ENCODE measurements at regions not wholly inside any gene's neighbourhood (a gene's known extent, or its start where the extent isn't known, plus 50 kb on each side); places are given as distances from the start of the nearest gene placed in this dataset.

DNA sequence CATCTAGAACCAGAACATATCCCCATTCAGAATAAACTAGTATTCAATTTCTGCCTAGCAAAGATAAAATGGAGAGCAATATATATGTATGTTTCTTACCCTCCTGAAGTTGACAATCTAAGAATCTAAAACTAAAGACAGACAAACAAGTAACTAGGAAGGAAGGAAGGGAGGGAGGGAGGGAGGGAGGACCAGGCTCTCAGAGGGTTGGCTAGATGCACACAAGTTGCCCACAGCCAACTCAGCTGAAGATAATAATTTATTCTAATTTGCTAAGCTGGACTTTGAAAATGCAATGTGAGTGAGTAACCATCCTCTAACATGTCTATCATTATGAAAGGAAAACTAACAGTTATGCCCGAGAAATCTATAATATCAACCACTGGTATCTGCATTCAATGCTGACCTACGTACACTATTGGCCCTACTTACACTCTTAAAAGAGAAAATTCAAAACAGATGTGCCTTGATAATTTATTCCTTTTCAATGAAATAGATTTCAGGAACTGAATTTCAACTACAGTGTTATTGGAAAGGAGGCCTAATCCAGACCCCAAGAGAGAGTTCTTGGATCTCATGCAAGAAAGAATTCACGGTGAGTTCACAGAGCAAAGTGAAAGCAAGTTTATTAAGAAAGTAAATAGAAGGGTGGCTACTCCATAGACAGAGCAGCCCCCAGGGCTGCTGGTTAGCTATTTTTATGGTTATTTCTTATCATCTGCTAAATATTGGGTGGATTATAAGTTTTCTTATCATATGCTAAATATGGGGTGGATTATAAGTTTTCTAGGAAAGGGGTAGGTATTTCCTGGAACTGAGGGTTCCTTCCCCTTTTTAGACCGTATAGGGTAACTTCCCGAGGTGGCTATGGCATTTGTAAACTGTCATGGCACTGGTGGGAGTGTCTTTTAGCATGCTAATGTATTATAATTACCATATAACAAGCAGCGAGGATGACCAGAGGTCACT lies 288.5 kb upstream of the SLC39A10 start:
- no peaks in the 10 kb centered on the region for H3K9me3 ChIP-seq (ENCODE audit: control insufficient read depth in 1 of 2, low read length in 2 of 2)
- no peak overlapping the region for H3K9ac ChIP-seq (ENCODE audit: low read depth in 1 of 2, low read length in 2 of 2)
- H3K36me3 ChIP-seq (ENCODE audit: control insufficient read depth in 1 of 2, insufficient read depth in 2 of 2, low read length in 2 of 2): no peaks in the 10 kb centered on the region
- H3K27me3 ChIP-seq (ENCODE audit: control insufficient read depth in 1 of 2, insufficient read depth in 2 of 2, low read length in 2 of 2): no peaks in the 10 kb centered on the region
- no peak overlapping the region for H3K27ac ChIP-seq (ENCODE audit: low read depth, low read length)
- no peak overlapping the region for H3K4me3 ChIP-seq (ENCODE audit: low read depth in 1 of 2, low read length in 2 of 2)
- H3K4me1 ChIP-seq (ENCODE audit: control insufficient read depth in 1 of 2, insufficient read depth in 2 of 2, low read length in 2 of 2): no peaks in the 10 kb centered on the region

DNA sequence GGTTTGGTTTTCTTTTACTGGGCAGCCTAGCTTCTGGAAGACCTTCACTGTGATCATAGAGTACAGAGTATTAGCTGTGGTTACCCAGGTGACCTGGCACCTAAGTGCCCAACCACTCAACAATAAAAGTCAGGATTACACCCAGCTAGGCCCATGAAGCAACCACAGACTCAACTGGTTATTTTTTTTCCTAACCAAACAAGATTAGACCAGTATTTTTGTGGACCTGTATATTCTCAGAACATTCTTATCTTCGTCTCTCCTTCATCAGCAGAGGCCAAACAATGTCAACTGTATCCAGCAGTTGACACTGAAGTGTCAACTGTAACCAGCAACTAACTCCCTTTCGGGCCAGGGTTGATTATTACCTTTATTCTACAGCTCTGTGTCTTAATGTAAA lies 289.2 kb upstream of the SLC39A10 start:
- H3K9me3 ChIP-seq (ENCODE audit: control insufficient read depth in 1 of 2, low read length in 2 of 2): no peaks in the 10 kb centered on the region
- H3K27ac ChIP-seq (ENCODE audit: low read depth, low read length): no peak overlapping the region
- no peaks in the 10 kb centered on the region for H3K36me3 ChIP-seq (ENCODE audit: control insufficient read depth in 1 of 2, insufficient read depth in 2 of 2, low read length in 2 of 2)
- H3K27me3 ChIP-seq (ENCODE audit: control insufficient read depth in 1 of 2, insufficient read depth in 2 of 2, low read length in 2 of 2): no peaks in the 10 kb centered on the region
- H3K4me3 ChIP-seq (ENCODE audit: low read depth in 1 of 2, low read length in 2 of 2): no peak overlapping the region
- H3K4me1 ChIP-seq (ENCODE audit: control insufficient read depth in 1 of 2, insufficient read depth in 2 of 2, low read length in 2 of 2): no peaks in the 10 kb centered on the region
- no peak overlapping the region for H3K9ac ChIP-seq (ENCODE audit: low read depth in 1 of 2, low read length in 2 of 2)

DNA sequence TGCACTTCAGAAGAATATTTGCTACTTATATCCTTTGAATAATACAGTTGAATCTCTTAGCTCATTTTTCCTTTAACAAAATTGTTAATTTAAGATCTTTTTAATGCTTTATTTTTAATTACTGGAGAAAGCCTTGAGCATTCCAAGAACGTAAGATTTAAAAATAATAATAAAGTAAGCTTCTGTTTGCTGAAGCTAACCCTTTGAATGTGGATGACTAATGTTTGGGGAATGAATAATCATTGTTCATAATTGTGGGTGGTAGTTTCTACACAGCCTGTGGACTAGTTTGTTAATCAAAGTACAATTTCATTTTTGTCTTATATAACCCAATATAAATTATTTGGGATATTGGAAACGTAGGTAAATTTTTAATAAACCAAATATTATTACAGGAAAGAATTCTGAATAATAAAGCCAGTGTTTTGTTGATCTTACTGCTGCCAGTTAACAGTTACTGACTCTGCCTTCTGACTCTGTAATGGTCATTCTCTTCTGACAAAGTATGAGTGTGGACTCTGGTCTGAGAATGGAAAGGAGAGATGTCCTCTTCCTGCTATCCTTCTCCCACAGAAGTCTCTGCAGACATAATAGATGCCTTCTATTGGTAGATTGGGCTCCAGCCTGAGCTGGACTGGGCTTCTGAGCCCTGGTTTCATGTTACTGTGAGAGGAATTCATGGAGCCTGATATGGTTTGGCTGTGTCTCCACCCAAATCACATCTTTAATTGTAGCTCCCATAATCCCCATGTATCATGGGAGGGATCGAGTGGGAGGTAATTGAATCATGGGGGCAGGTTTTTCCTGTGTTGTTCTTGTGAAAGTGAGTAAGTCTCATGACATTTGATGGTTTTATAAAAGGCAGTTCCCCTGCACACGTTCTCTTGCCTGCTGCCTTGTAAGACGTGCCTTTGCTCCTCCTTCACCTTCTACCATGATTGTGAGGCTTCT lies 292.7 kb upstream of the SLC39A10 start:
- Histone ChIP-seq H3K27ac (ENCODE audit: low read depth, low read length) (no peak overlapping the region), H3K4me1 (ENCODE audit: control insufficient read depth in 1 of 2, insufficient read depth in 2 of 2, low read length in 2 of 2) (no peaks in the 10 kb centered on the region), H3K36me3 (ENCODE audit: control insufficient read depth in 1 of 2, insufficient read depth in 2 of 2, low read length in 2 of 2) (no peaks in the 10 kb centered on the region), H3K9me3 (ENCODE audit: control insufficient read depth in 1 of 2, low read length in 2 of 2) (no peaks in the 10 kb centered on the region), H3K4me3 (ENCODE audit: low read depth in 1 of 2, low read length in 2 of 2) (no peak overlapping the region), H3K9ac (ENCODE audit: low read depth in 1 of 2, low read length in 2 of 2) (no peak overlapping the region), H3K27me3 (ENCODE audit: control insufficient read depth in 1 of 2, insufficient read depth in 2 of 2, low read length in 2 of 2) (no peaks in the 10 kb centered on the region)

DNA sequence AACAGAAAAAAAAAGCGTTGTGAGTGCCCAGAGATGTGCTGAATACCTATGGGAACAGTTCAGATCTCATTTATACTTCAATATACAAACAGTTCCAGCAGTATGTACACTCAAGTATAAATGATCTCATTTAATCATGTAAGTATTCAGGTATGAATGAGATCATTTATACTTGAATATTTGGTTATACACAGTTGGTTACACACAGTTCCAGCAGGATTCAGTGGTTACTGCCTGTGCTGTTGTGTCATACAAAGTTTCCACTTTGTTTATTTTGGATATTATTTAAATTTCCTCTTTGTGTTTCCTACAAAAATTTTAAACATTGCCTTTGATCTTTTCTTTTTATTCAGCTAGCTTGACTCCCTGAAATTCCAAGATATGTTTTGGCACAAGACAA lies 293.5 kb upstream of the SLC39A10 start:
- Histone ChIP-seq H3K27me3 (ENCODE audit: control insufficient read depth in 1 of 2, insufficient read depth in 2 of 2, low read length in 2 of 2) (no peaks in the 10 kb centered on the region), H3K27ac (ENCODE audit: low read depth, low read length) (no peak overlapping the region), H3K9me3 (ENCODE audit: control insufficient read depth in 1 of 2, low read length in 2 of 2) (no peaks in the 10 kb centered on the region), H3K4me1 (ENCODE audit: control insufficient read depth in 1 of 2, insufficient read depth in 2 of 2, low read length in 2 of 2) (no peaks in the 10 kb centered on the region), H3K36me3 (ENCODE audit: control insufficient read depth in 1 of 2, insufficient read depth in 2 of 2, low read length in 2 of 2) (no peaks in the 10 kb centered on the region), H3K4me3 (ENCODE audit: low read depth in 1 of 2, low read length in 2 of 2) (no peak overlapping the region), H3K9ac (ENCODE audit: low read depth in 1 of 2, low read length in 2 of 2) (no peak overlapping the region)

DNA sequence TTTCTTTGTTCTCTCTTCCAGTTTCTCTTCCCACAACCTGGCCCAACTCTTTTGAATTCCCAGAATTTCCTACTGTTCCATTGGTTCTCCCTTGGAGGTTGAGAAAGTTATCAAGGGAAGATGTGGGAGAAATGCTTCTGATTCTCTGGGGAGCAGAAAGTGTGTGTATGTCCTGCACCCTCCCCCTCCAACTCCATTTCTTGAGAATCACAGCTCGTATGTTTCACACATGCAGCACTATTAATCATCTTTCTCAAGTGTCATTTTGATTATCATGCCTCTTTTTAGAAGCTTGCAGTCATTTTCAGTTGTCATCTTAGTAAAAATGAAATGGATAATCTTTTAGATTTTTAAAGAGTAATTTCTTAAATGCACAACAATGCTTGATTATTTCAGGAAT lies 296.8 kb upstream of the SLC39A10 start:
- Histone ChIP-seq H3K27ac (ENCODE audit: low read depth, low read length) (no peak overlapping the region), H3K27me3 (ENCODE audit: control insufficient read depth in 1 of 2, insufficient read depth in 2 of 2, low read length in 2 of 2) (no peaks in the 10 kb centered on the region), H3K36me3 (ENCODE audit: control insufficient read depth in 1 of 2, insufficient read depth in 2 of 2, low read length in 2 of 2) (no peaks in the 10 kb centered on the region), H3K9me3 (ENCODE audit: control insufficient read depth in 1 of 2, low read length in 2 of 2) (no peaks in the 10 kb centered on the region), H3K4me1 (ENCODE audit: control insufficient read depth in 1 of 2, insufficient read depth in 2 of 2, low read length in 2 of 2) (no peaks in the 10 kb centered on the region), H3K4me3 (ENCODE audit: low read depth in 1 of 2, low read length in 2 of 2) (no peak overlapping the region), H3K9ac (ENCODE audit: low read depth in 1 of 2, low read length in 2 of 2) (no peak overlapping the region)

DNA sequence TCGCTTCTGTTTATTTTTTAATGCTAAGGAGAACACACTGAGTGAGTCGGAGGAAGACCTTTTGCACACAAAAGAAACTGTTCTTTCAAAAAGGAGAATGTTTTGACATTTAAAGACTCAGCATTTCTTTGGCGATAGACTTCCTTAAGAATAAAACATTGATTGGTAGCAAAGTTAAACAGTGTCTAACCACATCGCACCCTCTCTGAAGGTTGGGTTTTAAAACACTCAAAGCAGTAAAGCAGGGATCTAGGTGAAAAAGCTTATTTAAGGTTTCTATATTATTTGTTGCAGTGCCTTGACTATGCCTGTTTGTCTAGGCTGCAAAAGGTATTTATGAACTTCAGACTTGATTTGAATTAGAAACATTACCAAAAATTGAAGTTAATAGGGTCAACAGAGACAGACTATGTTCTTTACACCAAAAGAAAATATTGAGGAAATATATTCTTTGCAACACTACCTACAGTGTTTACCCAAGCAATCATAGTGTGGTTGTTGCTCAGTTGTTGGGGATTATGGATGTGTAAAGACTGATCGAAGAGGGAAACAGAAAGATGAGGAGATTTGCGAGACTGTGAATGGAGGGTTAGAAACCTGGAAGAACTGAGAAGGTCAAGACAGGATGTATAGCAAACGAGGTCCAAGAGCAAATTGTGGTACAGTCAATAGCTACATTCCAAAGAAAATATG lies 297.8 kb upstream of the SLC39A10 start:
- Histone ChIP-seq H3K9ac (ENCODE audit: low read depth in 1 of 2, low read length in 2 of 2) (no peak overlapping the region), H3K9me3 (ENCODE audit: control insufficient read depth in 1 of 2, low read length in 2 of 2) (no peaks in the 10 kb centered on the region), H3K27me3 (ENCODE audit: control insufficient read depth in 1 of 2, insufficient read depth in 2 of 2, low read length in 2 of 2) (no peaks in the 10 kb centered on the region), H3K4me3 (ENCODE audit: low read depth in 1 of 2, low read length in 2 of 2) (no peak overlapping the region), H3K27ac (ENCODE audit: low read depth, low read length) (no peak overlapping the region), H3K36me3 (ENCODE audit: control insufficient read depth in 1 of 2, insufficient read depth in 2 of 2, low read length in 2 of 2) (no peaks in the 10 kb centered on the region), H3K4me1 (ENCODE audit: control insufficient read depth in 1 of 2, insufficient read depth in 2 of 2, low read length in 2 of 2) (no peaks in the 10 kb centered on the region)

DNA sequence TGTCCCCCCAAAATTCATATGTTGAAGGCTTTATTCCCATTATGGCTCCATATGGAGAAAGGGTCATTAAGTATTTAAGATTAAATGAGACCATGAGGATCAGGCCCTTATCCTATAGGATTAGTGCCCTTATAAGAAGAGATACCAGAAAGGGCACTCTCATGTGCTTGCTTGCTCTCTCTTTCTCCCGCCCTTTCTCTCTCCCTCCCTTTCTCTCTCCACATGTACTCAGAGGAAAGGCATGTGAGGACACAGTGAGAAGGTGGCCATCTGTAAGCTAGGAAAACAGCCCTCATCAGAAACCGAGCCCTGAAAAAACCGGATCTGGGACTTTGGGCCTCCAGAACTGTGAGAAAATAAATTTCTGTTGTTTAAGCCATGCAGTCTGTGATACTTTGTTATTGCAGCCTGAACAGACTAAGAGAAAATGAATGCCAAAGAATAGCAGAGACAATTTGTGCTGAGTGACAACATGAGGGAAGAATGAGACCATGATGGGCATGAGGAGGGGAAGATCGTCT lies 300.0 kb upstream of the SLC39A10 start:
- Histone ChIP-seq H3K9ac (ENCODE audit: low read depth in 1 of 2, low read length in 2 of 2) (no peak overlapping the region), H3K9me3 (ENCODE audit: control insufficient read depth in 1 of 2, low read length in 2 of 2) (no peaks in the 10 kb centered on the region), H3K4me1 (ENCODE audit: control insufficient read depth in 1 of 2, insufficient read depth in 2 of 2, low read length in 2 of 2) (no peaks in the 10 kb centered on the region), H3K27me3 (ENCODE audit: control insufficient read depth in 1 of 2, insufficient read depth in 2 of 2, low read length in 2 of 2) (no peaks in the 10 kb centered on the region), H3K36me3 (ENCODE audit: control insufficient read depth in 1 of 2, insufficient read depth in 2 of 2, low read length in 2 of 2) (no peaks in the 10 kb centered on the region), H3K27ac (ENCODE audit: low read depth, low read length) (no peak overlapping the region), H3K4me3 (ENCODE audit: low read depth in 1 of 2, low read length in 2 of 2) (no peak overlapping the region)

DNA sequence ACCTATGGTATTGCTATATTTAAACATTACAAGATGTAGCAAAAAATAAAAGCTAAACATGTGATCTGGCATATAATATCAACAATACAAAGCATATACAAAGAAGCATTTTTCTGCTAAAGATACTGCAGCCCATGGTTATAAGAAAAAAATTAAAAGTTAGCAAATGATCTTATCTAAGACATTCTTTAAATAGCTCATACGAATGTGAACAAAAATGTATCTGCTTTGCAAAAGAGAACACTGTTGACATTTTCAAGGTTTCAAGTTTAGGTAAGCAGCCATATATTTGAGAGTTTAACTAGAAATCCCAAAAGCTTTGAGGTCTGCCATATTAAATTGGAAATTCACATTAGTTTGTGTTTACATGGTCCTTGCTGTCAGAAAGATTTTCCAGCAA lies 301.0 kb upstream of the SLC39A10 start:
- Histone ChIP-seq H3K27ac (ENCODE audit: low read depth, low read length) (no peak overlapping the region), H3K4me1 (ENCODE audit: control insufficient read depth in 1 of 2, insufficient read depth in 2 of 2, low read length in 2 of 2) (no peaks in the 10 kb centered on the region), H3K27me3 (ENCODE audit: control insufficient read depth in 1 of 2, insufficient read depth in 2 of 2, low read length in 2 of 2) (no peaks in the 10 kb centered on the region), H3K36me3 (ENCODE audit: control insufficient read depth in 1 of 2, insufficient read depth in 2 of 2, low read length in 2 of 2) (no peaks in the 10 kb centered on the region), H3K9ac (ENCODE audit: low read depth in 1 of 2, low read length in 2 of 2) (no peak overlapping the region), H3K9me3 (ENCODE audit: control insufficient read depth in 1 of 2, low read length in 2 of 2) (no peaks in the 10 kb centered on the region), H3K4me3 (ENCODE audit: low read depth in 1 of 2, low read length in 2 of 2) (no peak overlapping the region)

DNA sequence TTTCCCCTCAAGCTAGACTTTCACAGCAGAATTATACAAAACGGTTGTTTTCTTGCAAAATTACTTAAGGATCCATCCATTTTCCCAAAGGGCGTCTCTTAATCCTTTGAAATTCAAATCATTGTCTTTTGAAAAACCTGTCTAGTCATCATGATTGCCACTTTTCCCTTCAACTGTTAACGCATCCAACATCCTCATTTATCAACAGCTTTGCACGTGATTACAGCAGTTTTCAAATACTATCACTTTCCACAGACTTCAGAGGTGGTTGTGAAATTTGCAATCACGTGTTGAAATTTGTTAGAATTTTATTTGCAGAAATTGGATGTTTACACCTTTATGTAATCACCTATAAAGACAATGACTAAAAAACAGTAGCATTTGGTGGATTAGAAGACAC lies 304.4 kb upstream of the SLC39A10 start:
- no peaks in the 10 kb centered on the region for H3K36me3 ChIP-seq (ENCODE audit: control insufficient read depth in 1 of 2, insufficient read depth in 2 of 2, low read length in 2 of 2)
- H3K4me1 ChIP-seq (ENCODE audit: control insufficient read depth in 1 of 2, insufficient read depth in 2 of 2, low read length in 2 of 2): no peaks in the 10 kb centered on the region
- no peak overlapping the region for H3K4me3 ChIP-seq (ENCODE audit: low read depth in 1 of 2, low read length in 2 of 2)
- H3K9ac ChIP-seq (ENCODE audit: low read depth in 1 of 2, low read length in 2 of 2): no peak overlapping the region
- no peak overlapping the region for H3K27ac ChIP-seq (ENCODE audit: low read depth, low read length)
- H3K27me3 ChIP-seq (ENCODE audit: control insufficient read depth in 1 of 2, insufficient read depth in 2 of 2, low read length in 2 of 2): no peaks in the 10 kb centered on the region
- H3K9me3 ChIP-seq (ENCODE audit: control insufficient read depth in 1 of 2, low read length in 2 of 2): no peaks in the 10 kb centered on the region

Data from duodenal mucosa (tissue), 2 donors.